ENCODE measurements at regions not wholly inside any gene's neighbourhood (a gene's known extent, or its start where the extent isn't known, plus 50 kb on each side); places are given as distances from the start of the nearest gene placed in this dataset.
A peak's percentile ranks its signal among the peaks of the same experiment; 100 is the strongest.

- no peak overlapping the region for H4K8ac ChIP-seq (replicated peaks; ENCODE audit: insufficient read length, low read depth, low read length)
- no peaks in the 10 kb centered on the region for H3K79me1 ChIP-seq (ENCODE audit: insufficient read depth, low read depth, low read length, poor library complexity, severe bottlenecking)
- H3K4ac ChIP-seq (ENCODE audit: low read depth, low read length), result no peak overlapping the region
- H3T11ph ChIP-seq (ENCODE audit: low read length), result no peak overlapping the region
- H3K79me2 ChIP-seq (ENCODE audit: insufficient read depth, low read length), result no peaks in the 10 kb centered on the region
- H3K9me3 ChIP-seq (ENCODE audit: control insufficient read depth, low read depth, low read length), result no peaks in the 10 kb centered on the region
- H2BK20ac ChIP-seq (ENCODE audit: low read depth, low read length, poor library complexity, severe bottlenecking), result no peak overlapping the region
- H2BK12ac ChIP-seq (ENCODE audit: insufficient read length, low read depth, low read length), result no peak overlapping the region
- DNase-seq, result no peak
- Mint-ChIP-seq H3K4me1 (peaks cover 7 to 12% of the 10 kb centered on the region in 2 experiments), H3K4me3 (no peak overlapping the region), H3K27me3 (ENCODE audit: low read depth) (no peaks in the 10 kb centered on the region), H3K9me3 (peaks cover 0 to 3% of the 10 kb centered on the region in 2 experiments; a peak in 3 of 5 replicates), H3K36me3 (ENCODE audit: insufficient read depth in 1 of 3, low read depth in 3 of 3) (no peaks in the 10 kb centered on the region), H3K27ac (0 out of 7 replicates have a peak overlapping the region, but pooled peaks of 1 of the 3 experiments have one; percentile 17)
- no peak overlapping the region for H3K27ac ChIP-seq (ENCODE audit: insufficient read length, low read depth, low read length)
- no peaks in the 10 kb centered on the region for H3K4me1 ChIP-seq (ENCODE audit: insufficient read depth, low read length)
- H2BK5ac ChIP-seq (ENCODE audit: insufficient read length, low read length), result no peak overlapping the region
- no CpG with 5 or more reads among the region's 8 CpGs for WGBS (ENCODE audit: extremely low coverage, insufficient read length, low lambda C conversion rate)
- H3K23ac ChIP-seq (ENCODE audit: insufficient read length, low read depth, low read length), result no peak overlapping the region
- no peak overlapping the region for H4K91ac ChIP-seq (ENCODE audit: insufficient read length, low read depth, low read length)
- H2BK15ac ChIP-seq (ENCODE audit: low read depth, low read length), result no peak overlapping the region
- no peak overlapping the region for H3K18ac ChIP-seq (ENCODE audit: insufficient read length, low read depth, low read length)
- no peaks in the 10 kb centered on the region for H3K27me3 ChIP-seq (ENCODE audit: insufficient read depth, low read length)
- no peak overlapping the region for H2BK120ac ChIP-seq (ENCODE audit: low read depth, low read length, poor library complexity, severe bottlenecking)
- no peak overlapping the region for H3K56ac ChIP-seq (ENCODE audit: insufficient read length, low read depth, low read length)
- H3K9ac ChIP-seq (ENCODE audit: extremely low read depth, insufficient read length, low read length), result no peak overlapping the region
- no peak overlapping the region for H4K5ac ChIP-seq (ENCODE audit: insufficient read length, low read depth, low read length)
- no peaks in the 10 kb centered on the region for H3K23me2 ChIP-seq (ENCODE audit: insufficient read length, low read depth, low read length, poor library complexity, severe bottlenecking)
- no peak for TF ChIP-seq CTCF (conservative IDR thresholded peaks at IDR 0.05)
- no peak overlapping the region for H2AK5ac ChIP-seq (ENCODE audit: insufficient read length, low read length)
- no peak overlapping the region for H2AFZ ChIP-seq (ENCODE audit: low read length)
- no peaks in the 10 kb centered on the region for H4K20me1 ChIP-seq (ENCODE audit: control insufficient read depth, insufficient read depth, insufficient read length)
- H3K4me2 ChIP-seq (ENCODE audit: insufficient read depth, insufficient read length, low read length), result no peak overlapping the region
- H3K14ac ChIP-seq (ENCODE audit: insufficient read depth, low read length), result no peak overlapping the region
Measured at GRCh38 chr1:37169743-37170275, 135.5 kb upstream of the GRIK3 start.

All from H9 (cell line).